ENCODE measurements at regions not wholly inside any gene's neighbourhood (a gene's known extent, or its start where the extent isn't known, plus 50 kb on each side); places are given as distances from the start of the nearest gene placed in this dataset.

DNA sequence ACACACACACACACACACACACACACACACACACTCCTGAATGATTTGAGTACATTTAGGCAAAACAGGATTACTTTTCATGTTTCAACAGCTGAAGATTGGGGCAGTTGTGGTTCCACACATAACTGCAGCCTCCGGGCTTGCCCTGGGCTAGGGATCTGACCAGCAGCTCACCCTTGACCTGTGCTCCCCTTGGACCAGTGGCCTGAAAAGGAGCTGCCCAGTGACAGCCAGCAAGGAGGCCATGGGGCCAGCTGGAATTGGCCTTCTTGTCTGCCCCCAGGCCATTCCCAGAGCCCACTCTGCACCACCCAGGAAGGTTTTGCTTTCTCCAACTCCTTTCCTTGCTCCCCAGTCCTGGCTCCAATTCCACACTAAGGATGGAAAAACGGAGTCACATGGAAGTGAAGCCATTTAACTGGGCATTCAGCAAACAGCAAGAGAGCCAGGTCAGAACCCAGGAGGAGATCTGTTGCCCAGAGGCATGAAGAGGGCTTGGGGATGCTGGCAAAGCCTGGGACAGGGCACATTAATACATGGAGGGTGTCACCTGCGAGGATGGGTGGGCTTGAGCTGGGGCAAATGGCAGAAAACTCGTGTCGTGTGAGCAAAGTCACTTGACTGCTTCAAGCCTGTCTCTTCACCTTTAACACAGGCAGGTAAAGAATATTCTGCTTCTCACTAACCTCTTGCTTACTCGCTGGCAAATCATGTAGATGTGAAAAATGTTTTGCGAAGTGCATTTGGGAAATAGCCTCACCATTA is 61.5 kb upstream of the GDF10 start:
- no peaks in the 10 kb centered on the region for H3K36me3 ChIP-seq (ENCODE audit: low read depth)
- ChIA-PET POLR2A (ENCODE audit: unreplicated experiment) (no interaction called here), CTCF (no interaction called here)
- no peak overlapping the region for H3K27ac ChIP-seq
- no peak overlapping the region for H2AFZ ChIP-seq
- H3K27me3 ChIP-seq (ENCODE audit: insufficient read depth, low read depth) = no peaks in the 10 kb centered on the region; the same call in 1 of the 2 replicates
- no peak overlapping the region for H3K4me3 ChIP-seq
- H3K9me3 ChIP-seq (ENCODE audit: insufficient read depth, low read depth) = no peaks in the 10 kb centered on the region
- no peaks in the 10 kb centered on the region for H3K79me2 ChIP-seq (ENCODE audit: low read depth)
- no peaks in the 10 kb centered on the region for H3K9me2 ChIP-seq (ENCODE audit: insufficient read depth)
- no peak for DNase-seq
- no peak overlapping the region for H3K4me2 ChIP-seq
- no peaks in the 10 kb centered on the region for H3K4me1 ChIP-seq (replicated peaks; ENCODE audit: insufficient read depth)
- no peaks in the 10 kb centered on the region for H3F3A ChIP-seq (ENCODE audit: insufficient read depth, low read depth)
- no TSS peak for BruUV-seq (replicated peaks)
- no peaks in the 10 kb centered on the region for H4K20me1 ChIP-seq (ENCODE audit: insufficient read depth)
- intact Hi-C loops (cut with micrococcal nuclease; ENCODE audit: unreplicated experiment) = no loop called here
- no peak for TF ChIP-seq EZH2 (IDR thresholded peaks at IDR 0.05; ENCODE audit: low read depth)
- TF ChIP-seq, protein P1, sequence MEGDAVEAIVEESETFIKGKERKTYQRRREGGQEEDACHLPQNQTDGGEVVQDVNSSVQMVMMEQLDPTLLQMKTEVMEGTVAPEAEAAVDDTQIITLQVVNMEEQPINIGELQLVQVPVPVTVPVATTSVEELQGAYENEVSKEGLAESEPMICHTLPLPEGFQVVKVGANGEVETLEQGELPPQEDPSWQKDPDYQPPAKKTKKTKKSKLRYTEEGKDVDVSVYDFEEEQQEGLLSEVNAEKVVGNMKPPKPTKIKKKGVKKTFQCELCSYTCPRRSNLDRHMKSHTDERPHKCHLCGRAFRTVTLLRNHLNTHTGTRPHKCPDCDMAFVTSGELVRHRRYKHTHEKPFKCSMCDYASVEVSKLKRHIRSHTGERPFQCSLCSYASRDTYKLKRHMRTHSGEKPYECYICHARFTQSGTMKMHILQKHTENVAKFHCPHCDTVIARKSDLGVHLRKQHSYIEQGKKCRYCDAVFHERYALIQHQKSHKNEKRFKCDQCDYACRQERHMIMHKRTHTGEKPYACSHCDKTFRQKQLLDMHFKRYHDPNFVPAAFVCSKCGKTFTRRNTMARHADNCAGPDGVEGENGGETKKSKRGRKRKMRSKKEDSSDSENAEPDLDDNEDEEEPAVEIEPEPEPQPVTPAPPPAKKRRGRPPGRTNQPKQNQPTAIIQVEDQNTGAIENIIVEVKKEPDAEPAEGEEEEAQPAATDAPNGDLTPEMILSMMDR (conservative IDR thresholded peaks at IDR 0.05) = no peak

- intact Hi-C loops (cut with micrococcal nuclease; ENCODE audit: unreplicated experiment) = no loop called here
- H3K4me2 ChIP-seq = no peak overlapping the region
- no peaks in the 10 kb centered on the region for H3F3A ChIP-seq (ENCODE audit: insufficient read depth, low read depth)
- H3K9me2 ChIP-seq (ENCODE audit: insufficient read depth) = no peaks in the 10 kb centered on the region
- H3K36me3 ChIP-seq (ENCODE audit: low read depth) = no peaks in the 10 kb centered on the region
- H3K27me3 ChIP-seq (ENCODE audit: insufficient read depth, low read depth) = no peaks in the 10 kb centered on the region; the same call in 1 of the 2 replicates
- no peak overlapping the region for H3K27ac ChIP-seq
- no peak for DNase-seq
- no peaks in the 10 kb centered on the region for H3K79me2 ChIP-seq (ENCODE audit: low read depth)
- no peaks in the 10 kb centered on the region for H3K4me1 ChIP-seq (replicated peaks; ENCODE audit: insufficient read depth)
- BruUV-seq (replicated peaks) = no TSS peak
- TF ChIP-seq EZH2 (IDR thresholded peaks at IDR 0.05; ENCODE audit: low read depth) = no peak
- TF ChIP-seq, protein P1 (conservative IDR thresholded peaks at IDR 0.05) = no peak
- POLR2A ChIA-PET (ENCODE audit: unreplicated experiment) = no interaction called here
- H3K9me3 ChIP-seq (ENCODE audit: insufficient read depth, low read depth) = no peaks in the 10 kb centered on the region
- no peaks in the 10 kb centered on the region for H4K20me1 ChIP-seq (ENCODE audit: insufficient read depth)
- CTCF ChIA-PET = no interaction called here
- no peak overlapping the region for H3K4me3 ChIP-seq
- no peak overlapping the region for H2AFZ ChIP-seq
Observed at GRCh38 chr10:47239211-47239610, 60.8 kb upstream of the GDF10 start.

GRCh38 chr10:47240173-47240572 is 59.8 kb upstream of the GDF10 start:
- H3K9me3 ChIP-seq (ENCODE audit: insufficient read depth, low read depth) = no peaks in the 10 kb centered on the region
- no peaks in the 10 kb centered on the region for H3K4me1 ChIP-seq (replicated peaks; ENCODE audit: insufficient read depth)
- POLR2A ChIA-PET (ENCODE audit: unreplicated experiment) = no interaction called here
- no peaks in the 10 kb centered on the region for H3K79me2 ChIP-seq (ENCODE audit: low read depth)
- no peak overlapping the region for H3K4me3 ChIP-seq
- no peak for TF ChIP-seq EZH2 (IDR thresholded peaks at IDR 0.05; ENCODE audit: low read depth)
- TF ChIP-seq, protein P1 (conservative IDR thresholded peaks at IDR 0.05) = no peak
- no peaks in the 10 kb centered on the region for H3F3A ChIP-seq (ENCODE audit: insufficient read depth, low read depth)
- CTCF ChIA-PET = no interaction called here
- no peak overlapping the region for H2AFZ ChIP-seq
- H3K27ac ChIP-seq = no peak overlapping the region
- intact Hi-C loops (cut with micrococcal nuclease; ENCODE audit: unreplicated experiment) = no loop called here
- H3K36me3 ChIP-seq (ENCODE audit: low read depth) = no peaks in the 10 kb centered on the region
- no peaks in the 10 kb centered on the region for H4K20me1 ChIP-seq (ENCODE audit: insufficient read depth)
- H3K4me2 ChIP-seq = no peak overlapping the region
- no TSS peak for BruUV-seq (replicated peaks)
- H3K27me3 ChIP-seq (ENCODE audit: insufficient read depth, low read depth) = no peaks in the 10 kb centered on the region; the same call in 1 of the 2 replicates
- DNase-seq = no peak
- no peaks in the 10 kb centered on the region for H3K9me2 ChIP-seq (ENCODE audit: insufficient read depth)
